ENCODE measurements at regions not wholly inside any gene's neighbourhood (a gene's known extent, or its start where the extent isn't known, plus 50 kb on each side); places are given as distances from the start of the nearest gene placed in this dataset.

DNA sequence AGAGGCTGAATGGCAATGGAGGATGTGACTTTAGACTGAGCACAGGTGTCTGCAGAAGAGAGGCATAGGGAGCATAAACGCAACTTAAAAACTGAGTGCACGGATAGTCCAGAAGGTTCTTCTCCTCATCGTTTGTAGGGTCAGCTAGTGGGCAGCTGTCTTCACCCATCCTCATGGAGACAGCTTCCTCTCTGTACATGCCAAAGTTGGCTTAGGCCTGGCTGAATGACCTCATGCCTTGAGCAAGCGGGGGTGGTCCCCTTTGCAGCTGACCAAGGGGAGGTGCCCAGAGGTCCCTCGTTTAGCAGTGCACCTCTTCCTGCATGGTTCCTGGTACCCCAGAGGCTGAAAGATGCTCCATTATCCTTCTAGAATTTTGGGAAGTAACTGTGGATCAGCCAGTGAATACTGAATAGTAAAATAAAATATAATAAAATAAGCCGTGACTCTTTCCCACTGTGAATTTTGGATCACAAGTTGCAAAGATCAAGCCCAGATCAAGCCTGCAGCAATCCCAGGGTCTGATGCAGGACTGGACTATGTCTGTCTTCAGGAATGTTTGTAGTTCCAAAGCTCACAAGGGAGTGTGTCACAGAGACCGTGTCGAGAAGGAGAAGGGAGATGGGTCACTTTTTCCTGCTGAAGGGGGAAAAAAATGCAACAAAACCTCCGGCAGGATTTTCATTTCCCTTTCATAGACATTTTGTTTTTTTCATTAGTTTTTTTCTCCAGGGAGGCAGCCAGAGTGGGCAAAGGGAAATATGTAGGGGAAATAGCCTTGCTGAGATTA, 295.3 kb upstream of the MKI67 start:
- DNase-seq = no peak

DNA sequence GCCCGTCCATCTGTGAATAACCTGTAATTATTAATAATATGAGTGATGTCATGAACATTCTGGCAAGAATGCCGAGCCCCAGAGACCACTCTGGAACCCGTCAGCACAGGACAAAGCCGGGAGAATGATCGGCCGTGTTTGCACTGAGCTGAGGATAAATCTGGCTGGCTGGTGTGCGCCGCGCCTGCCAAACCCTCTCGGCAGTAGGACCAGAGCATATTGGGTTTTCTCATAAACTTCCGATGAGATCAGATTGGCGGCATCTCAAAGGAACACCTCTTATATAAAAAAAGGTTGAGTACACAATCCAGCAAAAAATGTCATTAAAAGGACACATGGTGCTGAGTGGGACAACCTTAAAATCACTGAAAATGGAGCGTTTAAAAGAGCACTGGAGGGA, 296.0 kb upstream of the MKI67 start:
- DNase-seq = no peak

DNA sequence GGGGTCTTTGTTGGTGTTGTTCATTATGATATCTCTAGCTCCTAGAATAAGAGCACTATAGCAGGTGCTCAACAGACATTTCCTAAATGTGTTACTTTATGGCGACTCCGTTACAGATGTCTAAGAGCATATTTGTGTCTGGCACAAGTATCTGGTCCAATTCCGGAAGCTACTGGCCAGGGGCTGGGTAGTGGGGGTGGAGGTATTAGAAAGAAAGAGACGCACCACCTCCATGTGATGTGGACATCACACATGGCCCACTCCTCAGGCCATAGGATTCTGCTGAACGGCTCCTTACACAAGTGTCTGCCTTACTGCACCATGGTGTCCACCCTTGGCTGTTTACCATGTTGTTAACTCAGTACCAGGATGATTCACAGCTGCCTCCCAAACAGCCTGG, 296.8 kb upstream of the MKI67 start:
- no peak for DNase-seq

DNA sequence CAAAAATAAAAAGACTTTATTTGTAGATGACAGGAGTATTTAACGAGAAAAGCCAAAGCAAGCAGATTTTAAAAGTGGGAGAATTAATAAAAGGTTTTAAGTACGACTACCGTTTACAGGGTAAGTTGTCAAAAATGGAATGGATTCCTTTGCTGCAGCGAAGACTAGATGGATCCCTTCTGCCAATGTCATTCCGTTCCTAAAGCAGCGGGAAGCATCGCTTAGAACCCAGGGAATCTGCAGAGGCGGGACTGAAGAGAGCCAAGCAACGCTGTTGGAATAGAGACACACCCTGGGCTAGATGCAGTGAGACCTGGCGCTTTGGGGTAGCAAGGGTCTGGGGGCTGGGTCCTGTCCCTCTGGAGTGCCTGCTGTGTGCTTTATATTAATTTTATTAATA, 303.1 kb upstream of the MKI67 start:
- DNase-seq = no peak

DNA sequence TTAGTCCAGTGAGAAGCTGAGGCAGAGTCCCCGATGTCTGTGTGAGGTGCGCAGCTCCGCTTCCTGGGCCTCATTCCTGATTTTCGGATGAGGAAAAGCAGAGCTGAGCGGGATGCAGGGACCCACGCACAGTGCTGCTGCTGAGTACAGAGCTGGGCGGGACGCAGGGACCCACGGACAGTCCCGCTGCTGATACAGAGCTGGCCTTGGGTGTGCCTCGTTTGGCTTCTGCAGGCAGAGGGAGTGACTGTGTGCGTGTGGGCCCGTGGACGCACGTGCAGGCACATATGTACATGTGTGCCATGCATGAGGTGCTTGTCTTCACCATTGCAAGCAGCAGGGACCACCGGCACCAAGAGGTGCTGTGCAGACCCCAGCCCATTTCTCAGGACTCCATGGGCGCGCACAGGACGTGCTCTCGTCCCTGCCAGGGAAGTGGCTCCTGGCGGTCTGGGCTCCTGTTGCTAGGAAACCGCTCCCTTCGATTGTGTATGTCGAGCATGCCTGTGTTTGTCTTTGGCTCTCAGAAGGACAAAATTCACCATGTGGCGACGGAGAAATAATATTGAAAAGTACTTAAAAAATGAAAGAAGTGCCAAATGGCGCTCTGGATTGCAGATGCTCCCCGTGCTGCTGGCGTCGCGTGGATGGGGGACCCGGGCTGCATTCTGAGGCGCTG, 303.8 kb upstream of the MKI67 start:
- no peak for DNase-seq

DNA sequence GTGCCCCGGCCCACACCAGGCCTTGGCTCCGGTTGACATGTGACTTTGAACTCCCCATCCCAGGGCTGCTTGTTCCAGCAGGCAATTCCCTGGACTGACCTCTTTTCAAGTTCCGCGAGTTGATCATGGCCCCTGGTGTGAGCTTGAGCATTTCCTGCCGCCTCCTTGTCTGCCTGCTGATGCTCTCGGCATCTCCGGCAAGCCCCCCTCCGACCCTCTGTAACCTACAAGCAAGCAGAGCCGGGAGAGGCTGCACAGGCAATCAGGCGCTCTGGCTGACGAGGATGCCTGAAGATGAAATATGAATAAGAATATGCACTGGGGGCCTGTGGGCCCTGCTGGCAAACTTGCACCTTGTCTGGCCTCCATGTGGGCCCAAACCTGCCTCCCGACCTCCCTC, 304.9 kb upstream of the MKI67 start:
- DNase-seq = no peak

DNA sequence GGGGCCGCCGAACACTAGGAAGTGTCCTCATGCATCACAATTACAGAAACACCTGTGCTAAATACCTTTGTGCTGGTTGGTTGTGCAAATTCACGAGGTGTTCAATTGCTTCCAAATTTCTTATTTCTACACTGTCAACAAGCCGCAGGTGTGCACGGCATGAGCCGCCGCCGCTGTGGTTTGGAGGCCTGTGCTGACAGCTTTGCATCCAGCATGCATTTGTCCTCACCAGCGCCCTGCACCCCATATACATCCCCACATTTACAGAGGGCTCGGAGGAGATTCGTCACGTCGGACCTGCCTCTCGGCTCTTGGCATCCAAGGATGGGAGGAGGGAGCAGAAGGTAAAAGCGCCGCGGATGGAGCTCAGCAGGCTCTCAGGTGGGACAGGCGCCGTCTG, 305.3 kb upstream of the MKI67 start:
- DNase-seq = no peak

DNA sequence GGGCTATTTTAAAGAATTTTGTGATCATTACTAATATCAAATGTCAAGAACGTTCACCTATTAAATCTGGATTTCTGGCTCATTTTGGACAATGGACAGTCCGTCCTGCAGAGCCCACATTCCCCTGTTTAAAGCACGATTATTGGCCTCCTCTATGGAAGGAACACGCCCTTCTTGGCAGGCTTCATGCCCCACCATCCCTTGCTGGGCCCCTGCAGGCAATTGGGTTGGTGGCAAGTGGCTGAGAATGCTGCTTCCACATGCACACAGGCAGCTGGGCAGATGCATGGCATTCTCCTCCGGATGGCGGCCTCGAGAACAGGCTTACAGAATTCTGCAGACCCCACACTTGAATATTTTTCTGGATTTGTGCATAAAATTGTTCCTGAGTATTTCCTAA, 305.8 kb upstream of the MKI67 start:
- DNase-seq = no peak

DNA sequence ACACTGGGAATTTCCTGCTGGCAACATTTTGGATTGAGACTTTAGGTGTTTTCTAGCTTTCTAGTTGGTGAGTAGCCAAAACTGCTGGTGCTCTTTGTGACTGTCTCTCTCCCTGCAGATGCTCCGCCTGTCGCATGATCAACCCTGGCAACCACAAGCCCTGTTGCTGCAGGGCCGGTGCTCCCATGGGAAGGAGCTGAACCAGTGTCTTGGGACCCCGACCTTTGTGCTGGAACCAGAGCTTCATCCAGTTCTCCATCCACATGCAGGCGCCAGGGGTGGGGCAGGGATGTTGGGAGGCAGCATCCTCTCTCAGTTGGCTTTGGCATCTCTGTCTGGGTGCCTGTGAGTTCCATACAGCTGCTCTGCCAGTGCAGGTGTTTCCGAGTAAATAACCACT, 306.2 kb upstream of the MKI67 start:
- DNase-seq = no peak

DNA sequence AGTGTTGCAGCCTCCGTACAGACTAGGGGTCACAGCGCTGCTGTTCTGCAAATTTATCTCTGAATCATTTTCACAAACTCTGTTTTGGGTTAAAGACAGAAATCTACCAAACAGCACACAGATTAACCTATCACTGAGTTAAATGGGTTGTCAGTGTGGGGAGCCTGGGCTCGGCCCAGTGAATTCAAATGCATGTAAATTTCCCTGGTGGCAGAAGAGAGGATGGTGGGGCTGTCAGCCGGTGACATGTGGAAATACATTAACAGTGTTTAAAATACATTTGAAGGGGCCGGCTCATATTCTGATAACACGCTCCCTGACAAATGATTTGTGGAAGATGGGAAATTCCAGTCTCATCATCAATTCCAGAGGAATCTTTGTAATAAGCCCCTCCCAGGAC, 309.6 kb upstream of the MKI67 start:
- no peak for DNase-seq

DNA sequence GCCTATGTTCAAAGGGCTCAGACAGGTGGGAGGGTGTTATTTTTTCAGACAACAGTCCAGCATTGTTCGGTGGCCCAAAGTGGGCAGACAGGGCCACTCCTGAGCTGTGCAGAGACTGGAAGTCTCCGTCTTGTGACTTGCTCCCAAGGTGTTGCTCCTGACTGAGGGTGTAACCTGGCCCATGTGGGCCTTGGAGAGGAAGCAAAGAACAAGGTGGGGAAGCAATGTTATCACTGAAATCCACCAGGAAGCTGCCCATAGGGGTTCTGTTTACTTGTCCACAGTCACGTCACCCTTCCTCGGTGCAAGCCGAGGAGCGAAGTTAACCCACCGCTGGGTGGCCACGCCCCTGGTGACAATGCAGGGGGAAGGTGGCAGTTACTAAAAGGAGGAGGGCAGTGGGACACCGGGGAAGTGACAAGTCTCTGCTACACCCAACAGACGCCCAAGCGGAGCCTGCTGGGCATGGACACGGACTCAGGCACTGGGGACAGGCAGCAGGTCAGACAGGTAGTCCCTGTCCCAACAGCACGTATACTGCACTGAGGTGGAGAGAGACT, 311.6 kb upstream of the MKI67 start:
- no peak for DNase-seq

DNA sequence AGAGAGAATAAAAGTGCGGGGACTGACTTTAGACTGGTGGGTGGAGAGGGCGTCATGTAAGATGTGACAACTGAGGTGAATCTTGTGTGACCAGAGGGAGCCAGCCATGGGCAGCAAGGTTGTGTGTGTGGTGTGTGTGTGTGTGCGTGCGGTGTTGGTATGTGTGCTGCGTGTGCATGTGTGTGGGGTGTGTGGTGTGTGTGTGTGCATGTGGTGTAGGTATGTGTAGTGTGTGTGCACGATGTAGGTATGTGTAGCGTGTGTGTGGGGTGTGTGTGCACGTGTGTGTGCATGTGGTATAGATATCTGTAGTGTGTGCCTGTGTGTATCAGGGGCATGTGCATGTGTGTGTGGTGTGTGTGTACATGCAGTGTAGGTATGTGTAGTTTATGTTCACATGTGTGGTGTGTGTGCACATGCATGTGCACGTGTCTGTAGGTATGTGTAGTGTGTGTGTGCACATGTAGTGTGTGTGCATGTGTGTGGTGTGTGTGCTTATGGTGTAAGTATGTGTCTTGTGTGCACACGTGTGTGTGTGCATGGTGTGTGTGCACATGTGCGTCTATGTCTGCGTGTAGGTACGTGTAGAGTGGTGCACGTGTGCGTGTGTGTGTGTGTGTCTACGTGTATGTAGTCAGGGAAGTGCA, 312.3 kb upstream of the MKI67 start:
- no peak for DNase-seq

DNA sequence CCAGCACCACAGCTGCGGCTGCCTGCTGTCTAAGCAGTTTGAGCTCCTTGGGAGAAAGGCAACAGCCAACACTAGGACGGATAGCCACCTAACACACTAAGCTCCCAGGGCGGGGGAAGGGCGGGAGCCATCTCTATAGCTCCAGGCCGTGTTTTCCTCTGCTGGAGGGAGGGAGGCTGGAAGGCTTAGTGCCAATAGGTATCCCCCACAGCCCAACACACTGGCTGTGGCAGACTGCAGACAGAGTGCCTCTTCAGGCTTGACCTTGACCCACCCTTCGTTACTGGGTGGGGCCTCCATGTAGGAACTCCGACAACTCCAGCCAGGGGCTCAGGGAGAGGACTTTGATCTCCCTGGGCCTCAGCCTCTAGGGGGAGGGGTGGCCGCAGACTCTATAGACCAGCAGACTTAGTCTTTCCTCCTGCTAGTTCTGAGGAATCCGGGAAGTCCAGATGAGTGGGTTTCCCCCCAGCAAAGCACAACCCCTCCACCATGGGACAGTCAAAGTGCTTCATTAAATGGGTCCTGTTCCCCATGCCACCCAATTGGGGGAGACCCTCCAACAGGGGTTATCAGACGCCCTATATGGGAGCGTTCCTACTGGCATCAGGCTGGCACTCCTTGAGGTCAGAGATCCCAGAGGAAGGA, 314.4 kb upstream of the MKI67 start:
- no peak for DNase-seq

DNA sequence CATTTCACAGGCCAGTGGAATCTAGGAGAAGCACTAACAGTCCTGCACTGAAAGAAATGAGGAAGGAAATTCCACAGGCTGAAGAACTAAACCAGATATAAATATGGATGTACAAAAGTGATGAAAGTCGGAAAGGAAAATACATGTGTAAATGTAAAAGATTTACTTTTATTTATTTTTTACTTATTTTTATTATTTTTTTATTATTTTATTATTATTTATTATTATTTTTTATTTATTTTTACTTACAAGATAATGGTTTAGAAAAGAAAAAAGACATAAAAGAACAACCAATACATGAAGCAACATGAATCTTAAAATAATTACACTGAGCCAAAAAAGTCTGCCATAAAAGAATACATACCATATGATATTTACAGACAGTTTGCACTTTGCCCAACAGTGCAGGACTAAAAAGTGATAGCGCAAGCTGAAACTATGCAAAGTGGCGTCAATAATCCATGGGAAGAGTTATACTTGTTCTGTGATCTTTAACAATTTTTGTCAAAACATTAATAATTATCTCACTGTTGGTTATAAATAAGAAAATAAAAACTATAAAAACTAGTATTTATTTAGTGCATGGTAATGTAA, 317.8 kb upstream of the MKI67 start:
- DNase-seq = no peak

DNA sequence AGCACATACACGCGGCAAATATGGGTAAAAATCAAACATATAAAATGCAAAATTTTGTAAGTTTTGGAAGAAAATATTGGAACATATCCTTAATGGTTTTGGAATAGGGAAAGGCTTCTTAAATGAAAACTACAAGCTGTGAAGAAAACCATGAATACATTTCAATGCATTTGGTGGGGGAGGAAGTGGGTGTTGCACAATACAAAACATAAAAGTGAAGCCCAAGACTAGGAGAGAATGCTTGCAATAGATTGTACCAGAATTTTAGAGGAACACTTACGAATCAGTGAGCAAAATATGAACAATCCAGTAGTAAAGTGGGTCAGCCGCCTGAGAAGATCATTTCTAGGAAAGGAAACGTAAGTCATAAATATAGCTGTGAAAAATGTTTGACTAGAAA, 322.6 kb upstream of the MKI67 start:
- no peak for DNase-seq

DNA sequence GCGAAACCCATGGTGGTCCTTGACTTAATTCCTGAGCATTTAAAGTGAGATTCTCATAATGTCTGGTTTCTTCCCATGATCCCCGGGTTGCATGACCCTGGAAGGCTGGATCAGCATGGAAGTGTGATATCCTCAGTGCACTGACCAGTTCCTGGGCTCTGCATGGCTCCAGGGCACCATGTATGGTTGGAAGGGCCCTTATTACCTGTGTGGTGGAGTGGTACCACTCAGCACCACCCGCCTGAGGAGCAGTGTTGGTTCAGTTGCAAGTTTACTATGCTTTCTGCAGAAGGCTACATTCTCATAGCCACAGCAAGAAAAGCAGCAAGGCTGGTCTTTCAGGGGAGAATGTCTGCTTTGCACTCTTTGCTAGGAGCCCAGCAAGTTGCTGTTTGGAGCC, 325.7 kb upstream of the MKI67 start:
- no peak for DNase-seq

DNA sequence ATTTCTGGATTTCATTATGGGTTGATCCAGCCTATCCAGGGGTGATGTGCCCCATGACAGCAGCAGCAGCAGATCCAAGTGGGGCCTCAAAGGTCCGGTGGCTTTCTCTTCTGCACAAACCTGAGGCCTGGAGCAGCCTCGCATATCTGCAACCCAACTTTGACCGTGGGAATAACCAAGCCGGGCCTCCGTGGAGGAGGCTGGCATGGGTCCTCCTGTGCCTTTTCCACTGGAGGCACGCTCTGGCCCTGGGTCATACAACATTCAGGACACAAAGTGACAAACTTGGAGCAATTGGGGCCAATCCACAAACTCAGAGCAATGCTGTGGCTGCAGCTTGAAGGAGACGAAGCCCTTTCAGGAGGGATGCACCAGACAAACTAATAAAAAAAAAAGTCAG, 330.0 kb upstream of the MKI67 start:
- no peak for DNase-seq

DNA sequence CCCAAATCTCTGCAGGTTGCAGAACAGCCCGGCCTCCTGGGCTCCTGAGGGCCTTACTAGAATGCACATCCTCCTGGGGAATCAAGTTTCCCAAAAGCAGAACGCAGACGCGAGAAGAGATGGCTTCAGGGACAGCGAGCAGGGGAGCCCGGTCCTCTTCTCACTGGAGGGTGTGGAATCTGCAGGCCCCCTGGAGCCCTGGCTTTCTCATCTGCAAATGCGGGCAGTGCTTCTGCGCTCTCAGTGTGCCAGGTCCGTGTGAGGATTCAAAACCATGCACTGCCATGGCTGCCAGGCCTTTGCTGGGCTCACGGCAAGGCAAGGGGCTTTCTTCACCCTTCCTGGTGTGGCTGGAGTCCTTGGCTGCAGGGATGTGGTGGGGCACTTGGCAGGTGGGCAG, 330.9 kb upstream of the MKI67 start:
- no peak for DNase-seq

DNA sequence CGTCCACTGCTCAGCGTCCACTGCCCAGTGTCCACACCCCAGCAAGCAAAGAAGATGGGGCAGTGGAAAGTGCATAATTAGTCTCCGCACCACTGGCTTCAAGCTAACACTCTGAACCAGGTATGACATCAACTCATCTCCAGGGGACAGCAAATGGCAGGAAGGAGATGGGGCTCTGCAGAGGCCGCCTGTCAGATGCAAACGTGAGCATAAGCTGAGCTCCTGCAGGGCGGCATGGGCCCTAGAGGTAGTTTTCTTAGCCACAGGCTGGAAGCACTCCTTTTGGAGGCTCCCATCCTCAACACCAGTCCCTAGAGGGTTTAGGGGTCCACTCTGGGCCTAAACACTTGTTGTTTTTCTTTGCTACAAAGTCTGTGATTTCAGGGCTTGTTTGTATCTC, 335.8 kb upstream of the MKI67 start:
- DNase-seq = no peak

DNA sequence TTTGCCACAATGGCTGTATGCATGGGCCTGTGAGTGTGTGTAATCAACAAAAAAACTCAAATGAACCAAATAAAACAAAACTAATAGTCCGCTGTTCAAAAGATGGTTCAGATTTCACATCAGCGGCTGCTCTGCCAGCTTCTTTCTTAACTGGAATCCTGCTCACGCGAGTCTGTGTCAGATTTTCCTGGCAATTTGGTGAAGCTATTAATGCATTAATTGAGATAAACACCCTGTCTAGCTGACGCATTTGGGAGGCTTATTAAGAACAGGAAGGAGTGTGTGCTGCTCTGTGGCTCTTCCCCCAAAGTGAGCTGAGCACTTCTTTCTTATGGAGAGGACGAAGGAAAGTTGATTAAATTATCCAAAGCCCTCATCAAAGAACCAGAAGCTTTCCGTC, 336.6 kb upstream of the MKI67 start:
- no peak for DNase-seq

DNA sequence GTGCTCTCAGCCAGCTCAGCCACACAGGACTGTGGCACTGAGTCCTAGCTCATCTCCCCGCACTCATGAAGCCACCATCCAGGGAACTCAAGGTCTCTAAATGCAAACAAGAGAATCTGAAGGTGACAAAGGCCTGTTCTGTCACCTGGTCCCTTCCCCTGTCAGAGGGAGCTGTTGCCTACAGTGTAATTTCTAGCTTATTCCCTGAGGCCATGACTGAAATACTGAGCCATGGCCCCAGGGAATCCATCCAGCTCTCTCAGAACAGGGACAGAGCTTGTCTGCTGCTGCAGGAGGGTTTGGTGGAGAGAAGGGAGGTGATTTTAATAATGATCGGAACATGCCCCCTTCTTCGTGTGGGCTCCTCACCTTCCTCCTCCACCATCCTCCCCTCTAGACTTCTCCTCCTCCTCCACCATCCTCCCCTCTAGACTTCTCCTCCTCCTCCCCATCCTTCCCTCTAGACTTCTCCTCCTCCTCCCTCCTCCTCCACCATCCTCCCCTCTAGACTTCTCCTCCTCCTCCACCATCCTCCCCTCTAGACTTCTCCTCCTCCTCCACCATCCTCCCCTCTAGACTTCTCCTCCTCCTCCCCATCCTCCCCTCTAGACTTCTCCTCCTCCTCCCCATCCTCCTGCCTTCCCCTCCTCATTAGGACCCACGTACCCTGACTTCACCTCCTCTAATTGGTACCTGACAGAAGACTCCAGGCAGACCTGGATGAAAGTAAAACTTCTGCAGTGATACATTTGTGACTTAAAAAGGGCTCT, 338.0 kb upstream of the MKI67 start:
- DNase-seq = peak in 1 of 2 donors; percentile 15
